Trophoblast cell (in vitro differentiated cells and primary cell): ENCODE measurements at regions not wholly inside any gene's neighbourhood (a gene's known extent, or its start where the extent isn't known, plus 50 kb on each side); places are given as distances from the start of the nearest gene placed in this dataset.

Experiments
- DNase-seq, 2 donors: peaks; one replicate each; pipeline ENCODE4 v3.0.0-alpha.2; 2016
- H2AFZ ChIP-seq: 2 replicates; pipeline ENCODE4 v1.6.1; 2013; ENCODE audit warnings: low read length, moderate library complexity, mild to moderate bottlenecking; ENCODE audit not compliant: insufficient read depth, poor library complexity
- H2AK5ac ChIP-seq: 2 replicates; pipeline ENCODE4 v1.6.1; 2013; ENCODE audit warnings: mild to moderate bottlenecking, low read length
- H2BK120ac ChIP-seq: 2 replicates; pipeline ENCODE4 v1.6.1; 2013; ENCODE audit warnings: low read length, mild to moderate bottlenecking, moderate library complexity; ENCODE audit not compliant: insufficient read depth, poor library complexity
- H2BK12ac ChIP-seq: 2 replicates; pipeline ENCODE4 v1.6.1; 2013; ENCODE audit warnings: mild to moderate bottlenecking, low read length, moderate library complexity
- H2BK5ac ChIP-seq: 2 replicates; pipeline ENCODE4 v1.6.1; 2013; ENCODE audit warnings: low read length, low read depth, moderate library complexity, mild to moderate bottlenecking; ENCODE audit not compliant: poor library complexity
- H3K14ac ChIP-seq: 2 replicates; pipeline ENCODE4 v1.6.1; 2013; ENCODE audit warnings: mild to moderate bottlenecking, low read length
- H3K18ac ChIP-seq: 2 replicates; pipeline ENCODE4 v1.6.1; 2013; ENCODE audit warnings: mild to moderate bottlenecking, low read length
- H3K23ac ChIP-seq: 2 replicates; pipeline ENCODE4 v1.6.1; 2013; ENCODE audit warnings: low read length
- H3K27ac ChIP-seq: 2 replicates; pipeline ENCODE4 v1.5.1; 2013; ENCODE audit warnings: low read depth, mild to moderate bottlenecking, inconsistent platforms, low read length, moderate library complexity
- H3K27me3 ChIP-seq: 2 replicates; pipeline ENCODE4 v1.6.1; 2013; ENCODE audit warnings: inconsistent platforms, mild to moderate bottlenecking, low read length, moderate library complexity; ENCODE audit not compliant: insufficient read depth
- H3K36me3 ChIP-seq, 2 experiments: 1 replicate in 1 of 2; 2 replicates in 1 of 2; pipeline ENCODE4 v1.6.1; 2013; ENCODE audit warnings: low read length in 2 of 2, mild to moderate bottlenecking in 2 of 2, moderate library complexity in 1 of 2; ENCODE audit not compliant: insufficient read depth in 2 of 2, control insufficient read depth in 1 of 2
- H3K4ac ChIP-seq: 2 replicates; pipeline ENCODE4 v1.6.1; 2013; ENCODE audit warnings: low read depth, mild to moderate bottlenecking, low read length, moderate library complexity
- H3K4me1 ChIP-seq, 2 experiments: 1 replicate in 1 of 2; 2 replicates in 1 of 2; pipeline ENCODE4 v1.6.1; 2013; ENCODE audit warnings: low read length in 2 of 2, mild to moderate bottlenecking in 2 of 2, moderate library complexity in 1 of 2; ENCODE audit not compliant: insufficient read depth in 2 of 2, control insufficient read depth in 1 of 2
- H3K4me2 ChIP-seq: 2 replicates; pipeline ENCODE4 v1.6.1; 2013; ENCODE audit warnings: inconsistent platforms, mild to moderate bottlenecking, low read length, moderate library complexity
- H3K4me3 ChIP-seq: 2 replicates; pipeline ENCODE4 v1.5.1; 2013; ENCODE audit warnings: mild to moderate bottlenecking, low read depth, low read length, inconsistent platforms
- H3K79me1 ChIP-seq: one replicate; pipeline ENCODE4 v1.6.1; 2013; ENCODE audit warnings: low read length
- H3K79me2 ChIP-seq: 2 replicates; pipeline ENCODE4 v1.6.1; 2013; ENCODE audit warnings: low read length, mild to moderate bottlenecking; ENCODE audit not compliant: control insufficient read depth, insufficient read depth, poor library complexity
- H3K9ac ChIP-seq: 2 replicates; pipeline ENCODE4 v1.6.1; 2013; ENCODE audit warnings: mild to moderate bottlenecking, low read length
- H3K9me3 ChIP-seq: 2 replicates; pipeline ENCODE4 v1.6.1; 2013; ENCODE audit warnings: low read depth, mild to moderate bottlenecking, control low read depth, inconsistent platforms, low read length; ENCODE audit not compliant: insufficient read depth
- H4K12ac ChIP-seq: 2 replicates; pipeline ENCODE4 v1.6.1; 2013; ENCODE audit warnings: low read depth, mild to moderate bottlenecking, low read length, moderate library complexity
- H4K8ac ChIP-seq: 2 replicates; pipeline ENCODE4 v1.6.1; 2013; ENCODE audit warnings: low read depth, mild to moderate bottlenecking, low read length, moderate library complexity
- H4K91ac ChIP-seq: one replicate; pipeline ENCODE4 v1.6.1; 2013; ENCODE audit warnings: low read depth, mild to moderate bottlenecking, low read length, moderate library complexity
- WGBS: extraction: QIAGEN DNeasy Blood & Tissue Kit; methylation state at CpG from one replicate; pipeline ENCODE4 v1.1.7; 2013; ENCODE audit warnings: missing lambda C conversion rate; ENCODE audit not compliant: insufficient read length, insufficient coverage; ENCODE audit errors: extremely low coverage; 5-methylcytosine and 5-hydroxymethylcytosine counted together

- Histone ChIP-seq H3K23ac (no peak overlapping the region), H4K91ac (no peak overlapping the region), H2BK12ac (no peak overlapping the region), H4K8ac (no peak overlapping the region), H2BK5ac (no peak overlapping the region), H3K4me3 (no peak overlapping the region), H2BK120ac (no peak overlapping the region), H3K27ac (no peak overlapping the region), H3K79me1 (no peaks in the 10 kb centered on the region), H3K9ac (no peak overlapping the region), H3K79me2 (no peaks in the 10 kb centered on the region), H3K27me3 (no peaks in the 10 kb centered on the region), H3K4ac (no peak overlapping the region), H4K12ac (no peak overlapping the region), H3K9me3 (no peaks in the 10 kb centered on the region), H3K18ac (no peak overlapping the region), H2AFZ (no peak overlapping the region), H3K4me2 (no peak overlapping the region), H2AK5ac (no peak overlapping the region), H3K14ac (no peak overlapping the region), H3K36me3 (no peaks in the 10 kb centered on the region), H3K4me1 (no peaks in the 10 kb centered on the region)
- DNase-seq, result peak in 1 of 2 donors; percentile 7
- WGBS, result no CpG with 5 or more reads among the region's 1 CpG
Measured at GRCh38 chr4:59247032-59247431, 1953.1 kb upstream of the ADGRL3 start.

GRCh38 chr4:59248313-59248712 is 1951.8 kb upstream of the ADGRL3 start:
- H3K14ac ChIP-seq, result no peak overlapping the region
- no peak overlapping the region for H3K4me3 ChIP-seq
- H3K4ac ChIP-seq, result no peak overlapping the region
- H3K36me3 ChIP-seq, result no peaks in the 10 kb centered on the region
- H3K4me2 ChIP-seq, result no peak overlapping the region
- H3K9me3 ChIP-seq, result no peaks in the 10 kb centered on the region
- H3K18ac ChIP-seq, result no peak overlapping the region
- no peak overlapping the region for H2AFZ ChIP-seq
- no peak overlapping the region for H4K12ac ChIP-seq
- no peak overlapping the region for H2BK120ac ChIP-seq
- H3K79me2 ChIP-seq, result no peaks in the 10 kb centered on the region
- H3K4me1 ChIP-seq, result no peaks in the 10 kb centered on the region
- H4K8ac ChIP-seq, result no peak overlapping the region
- H2AK5ac ChIP-seq, result no peak overlapping the region
- no peaks in the 10 kb centered on the region for H3K79me1 ChIP-seq
- WGBS, result no CpG with 5 or more reads among the region's 1 CpG
- no peak overlapping the region for H3K23ac ChIP-seq
- H3K27me3 ChIP-seq, result no peaks in the 10 kb centered on the region
- no peak overlapping the region for H2BK5ac ChIP-seq
- H3K27ac ChIP-seq, result no peak overlapping the region
- no peak overlapping the region for H3K9ac ChIP-seq
- H4K91ac ChIP-seq, result no peak overlapping the region
- H2BK12ac ChIP-seq, result no peak overlapping the region
- DNase-seq, result no peak

GRCh38 chr4:59249110-59249509 is 1951.0 kb upstream of the ADGRL3 start:
- Histone ChIP-seq H2BK5ac (no peak overlapping the region), H4K8ac (no peak overlapping the region), H3K4ac (no peak overlapping the region), H3K79me1 (no peaks in the 10 kb centered on the region), H4K12ac (no peak overlapping the region), H3K9ac (no peak overlapping the region), H2AK5ac (no peak overlapping the region), H3K4me2 (no peak overlapping the region), H3K14ac (no peak overlapping the region), H4K91ac (no peak overlapping the region), H2BK120ac (no peak overlapping the region), H2AFZ (no peak overlapping the region), H2BK12ac (no peak overlapping the region), H3K9me3 (no peaks in the 10 kb centered on the region), H3K36me3 (no peaks in the 10 kb centered on the region), H3K23ac (no peak overlapping the region), H3K79me2 (no peaks in the 10 kb centered on the region), H3K27me3 (no peaks in the 10 kb centered on the region), H3K18ac (no peak overlapping the region), H3K27ac (no peak overlapping the region), H3K4me1 (no peaks in the 10 kb centered on the region), H3K4me3 (no peak overlapping the region)
- no CpG with 5 or more reads among the region's 2 CpGs for WGBS
- no peak for DNase-seq

- Histone ChIP-seq H3K36me3 (no peaks in the 10 kb centered on the region), H2BK12ac (no peak overlapping the region)
- no CpG with 5 or more reads among the region's 2 CpGs for WGBS
Measured at GRCh38 chr4:59258002-59258401, 1942.1 kb upstream of the ADGRL3 start.

More at GRCh38 chr4:59258002-59258401, 1942.1 kb upstream of the ADGRL3 start:
- H3K79me1 ChIP-seq, result no peaks in the 10 kb centered on the region
- no peak overlapping the region for H4K8ac ChIP-seq
- H3K27ac ChIP-seq, result no peak overlapping the region
- H3K4ac ChIP-seq, result no peak overlapping the region
- H4K91ac ChIP-seq, result no peak overlapping the region
- H3K23ac ChIP-seq, result no peak overlapping the region
- no peak overlapping the region for H3K18ac ChIP-seq
- no peaks in the 10 kb centered on the region for H3K9me3 ChIP-seq
- DNase-seq, result no peak
- no peak overlapping the region for H2BK120ac ChIP-seq
- no peaks in the 10 kb centered on the region for H3K79me2 ChIP-seq
- H3K4me3 ChIP-seq, result no peak overlapping the region
- no peaks in the 10 kb centered on the region for H3K27me3 ChIP-seq
- H2AFZ ChIP-seq, result no peak overlapping the region
- no peaks in the 10 kb centered on the region for H3K4me1 ChIP-seq
- no peak overlapping the region for H3K14ac ChIP-seq
- H3K4me2 ChIP-seq, result no peak overlapping the region
- H2BK5ac ChIP-seq, result no peak overlapping the region
- H3K9ac ChIP-seq, result no peak overlapping the region
- no peak overlapping the region for H2AK5ac ChIP-seq
- H4K12ac ChIP-seq, result no peak overlapping the region
